Thyroid gland (tissue), 4 donors: ENCODE measurements at regions not wholly inside any gene's neighbourhood (a gene's known extent, or its start where the extent isn't known, plus 50 kb on each side); places are given as distances from the start of the nearest gene placed in this dataset.
A peak's percentile ranks its signal among the peaks of the same experiment; 100 is the strongest.

Source experiments
- CTCF ChIP-seq, 6 experiments: fragments of 200-600 bp in 3 of 6; fragments of 450-650 bp in 3 of 6; sonication (generic) in 3 of 6; IDR thresholded peaks; one replicate each; pipeline ENCODE4 v1.5.1; 2016 to 2019; ENCODE audit warnings: antibody characterized with exemption in 6 of 6, mild to moderate bottlenecking in 2 of 6, inconsistent platforms in 1 of 6, moderate library complexity in 1 of 6
- POLR2A ChIP-seq, 2 donors: fragments of 450-650 bp; IDR thresholded peaks; one replicate each; pipeline ENCODE4 v1.6.1; 2017; ENCODE audit warnings: antibody characterized with exemption in 2 of 2, mild to moderate bottlenecking in 2 of 2, moderate library complexity in 1 of 2

GRCh38 chr9:4366591-4367330 lies 66.9 kb upstream of the GLIS3 start:
- TF ChIP-seq POLR2A (IDR thresholded peaks at IDR 0.05) (no peak), CTCF (IDR thresholded peaks at IDR 0.05) (peak in 5 of 6 experiments; percentile 39 to 75 (median 70))
